GM21576 (cell line): ENCODE measurements at regions not wholly inside any gene's neighbourhood (a gene's known extent, or its start where the extent isn't known, plus 50 kb on each side); places are given as distances from the start of the nearest gene placed in this dataset.

Experiments
- ATAC-seq: cut with Tn5 transposase; IDR thresholded peaks from one replicate; pipeline ENCODE4 v1.9.1; 2021; ENCODE audit warnings: mild to moderate bottlenecking, moderate library complexity; ENCODE audit not compliant: unreplicated experiment

DNA sequence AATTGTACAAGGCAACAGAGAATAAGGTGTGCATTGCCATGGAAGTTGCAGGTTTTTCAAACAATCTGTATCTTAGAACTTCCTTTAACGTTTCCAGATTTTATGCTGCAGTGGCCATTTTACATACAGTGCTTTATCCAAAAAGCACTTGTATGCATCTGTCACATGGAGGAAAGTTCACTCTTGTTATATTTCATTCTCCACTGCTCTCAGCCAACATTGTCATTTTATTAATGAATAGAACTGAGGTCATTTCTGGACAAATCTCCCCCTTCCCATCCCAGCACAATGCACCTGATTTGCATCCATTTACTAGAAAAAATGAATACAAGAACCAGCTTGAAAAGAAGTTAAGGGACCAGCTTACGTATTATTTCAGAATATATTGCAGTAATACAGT lies 342.0 kb downstream of the USP25 start:
- no peak for ATAC-seq

DNA sequence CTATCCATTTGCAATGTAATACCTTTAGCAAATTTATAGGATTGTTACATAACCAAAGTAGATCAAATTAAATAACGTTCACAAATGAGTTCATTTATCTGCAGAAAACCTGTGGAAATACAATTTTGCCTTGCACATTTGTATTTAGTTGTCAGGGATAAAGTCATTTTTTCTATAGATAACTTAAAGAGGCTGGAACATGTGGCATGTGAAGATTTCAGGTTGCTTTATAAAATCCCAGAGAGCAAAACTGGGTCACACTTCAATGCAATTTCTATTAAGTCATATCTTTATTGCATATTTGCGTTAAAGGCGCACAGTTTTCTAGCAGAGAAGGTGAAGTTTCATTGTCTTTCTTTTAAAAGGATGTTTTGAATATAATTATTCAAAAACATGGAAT lies 342.4 kb downstream of the USP25 start:
- no peak for ATAC-seq

DNA sequence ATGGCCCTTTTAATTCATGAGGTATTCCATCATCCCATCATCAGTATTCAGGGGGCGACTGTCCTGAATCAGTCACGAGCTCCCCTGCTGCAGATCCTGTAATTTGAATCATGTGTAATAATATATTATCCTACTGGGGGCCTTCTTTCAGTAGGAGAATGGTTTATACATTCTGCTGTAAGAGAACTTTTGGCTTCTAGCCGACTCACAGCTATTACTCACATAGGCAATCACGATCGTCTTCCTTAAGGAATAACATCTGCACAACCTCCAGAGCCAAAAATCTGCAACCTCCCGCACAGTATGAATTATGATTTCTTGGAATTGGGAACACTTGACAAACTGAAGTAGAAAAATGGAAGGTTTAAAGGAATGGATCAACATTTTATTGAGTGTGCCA lies 343.0 kb downstream of the USP25 start:
- ATAC-seq = no peak

DNA sequence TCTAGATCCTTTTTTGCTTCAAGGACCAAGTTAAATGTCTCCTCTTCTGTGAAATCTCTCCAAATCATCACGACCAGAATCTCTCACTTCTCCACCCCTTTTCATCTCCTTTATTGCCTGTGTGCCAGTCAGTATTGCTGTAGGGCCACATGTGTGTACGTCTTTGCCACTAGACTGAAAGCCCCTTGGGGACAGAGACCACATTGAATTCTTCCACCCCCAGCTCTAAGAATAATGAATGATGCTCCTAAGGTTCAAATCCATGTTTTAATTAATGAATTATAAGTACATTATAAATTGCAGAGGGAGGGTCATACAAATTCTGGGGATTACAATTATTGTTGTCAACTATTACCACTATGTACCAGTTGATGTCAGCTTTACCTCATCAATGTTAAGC lies 343.8 kb downstream of the USP25 start:
- no peak for ATAC-seq

DNA sequence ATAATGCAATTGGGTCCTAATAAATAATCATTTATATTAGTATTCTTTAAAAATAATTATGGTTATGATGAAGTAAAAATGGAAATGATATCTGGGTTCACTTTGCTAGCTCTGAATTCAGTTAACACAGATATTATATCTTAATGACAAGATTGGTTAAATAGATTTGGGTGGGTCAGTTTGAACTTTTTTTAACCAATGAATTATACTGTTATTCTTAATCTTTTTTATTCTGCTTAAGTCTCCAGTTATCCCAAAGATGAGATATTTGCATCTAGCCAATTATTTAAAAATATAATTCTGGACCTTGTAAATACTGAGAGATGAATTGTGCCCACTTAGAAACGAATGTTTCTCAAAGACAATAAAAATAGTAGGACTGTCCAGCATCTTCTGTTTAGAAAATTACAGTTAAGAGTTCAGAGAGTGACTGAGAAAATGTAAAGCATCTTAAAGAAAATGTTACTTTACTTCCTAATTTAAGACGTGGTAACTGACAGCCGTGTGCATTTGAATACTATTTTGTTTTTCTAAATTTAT lies 345.2 kb downstream of the USP25 start:
- no peak for ATAC-seq

DNA sequence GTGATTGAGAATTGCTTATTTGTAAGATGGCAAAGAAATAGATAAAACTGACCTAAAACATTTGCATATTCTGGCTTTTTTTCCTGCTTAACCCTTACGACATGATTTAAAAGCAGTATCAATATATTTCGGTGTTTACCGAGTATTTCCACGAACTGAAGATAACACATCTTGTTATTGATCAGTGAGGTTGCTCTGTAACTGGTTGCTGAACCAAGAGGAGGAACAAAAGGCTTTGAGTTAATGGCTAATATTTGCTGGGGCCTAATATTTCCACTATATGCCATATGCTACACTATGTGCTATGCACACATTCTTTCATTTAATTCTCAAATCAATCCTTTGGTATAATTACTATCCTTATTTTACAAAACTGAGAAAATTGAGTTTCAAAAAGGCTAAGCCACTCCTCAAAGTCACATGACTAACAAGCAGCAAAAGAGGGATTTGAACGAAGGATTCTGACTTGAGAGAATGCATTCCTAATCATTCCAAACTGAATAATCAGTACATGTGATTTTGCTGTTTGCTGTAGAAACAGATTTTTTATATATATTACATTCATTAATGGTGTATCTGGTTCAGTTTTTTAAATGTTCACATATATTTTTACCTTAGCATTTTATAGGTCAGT lies 346.0 kb downstream of the USP25 start:
- ATAC-seq = no peak

DNA sequence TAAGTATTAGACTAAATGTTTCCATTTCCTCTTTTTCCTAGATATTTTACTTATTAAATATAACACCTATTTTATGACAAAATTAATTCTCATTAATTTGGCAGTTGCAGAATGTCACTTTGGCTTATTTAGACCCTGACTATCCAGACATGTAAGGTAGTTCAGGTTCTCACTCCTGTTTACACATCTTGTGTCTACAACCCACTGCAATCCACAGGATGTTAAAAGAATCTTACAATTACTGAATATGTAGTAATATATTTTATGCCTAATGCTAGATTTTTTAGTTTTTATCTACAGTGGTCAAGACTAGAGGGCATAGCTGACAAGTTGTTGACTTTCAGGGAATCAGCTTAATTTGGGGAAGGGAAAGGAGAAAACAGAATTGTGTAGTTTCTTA lies 346.7 kb downstream of the USP25 start:
- ATAC-seq = no peak

DNA sequence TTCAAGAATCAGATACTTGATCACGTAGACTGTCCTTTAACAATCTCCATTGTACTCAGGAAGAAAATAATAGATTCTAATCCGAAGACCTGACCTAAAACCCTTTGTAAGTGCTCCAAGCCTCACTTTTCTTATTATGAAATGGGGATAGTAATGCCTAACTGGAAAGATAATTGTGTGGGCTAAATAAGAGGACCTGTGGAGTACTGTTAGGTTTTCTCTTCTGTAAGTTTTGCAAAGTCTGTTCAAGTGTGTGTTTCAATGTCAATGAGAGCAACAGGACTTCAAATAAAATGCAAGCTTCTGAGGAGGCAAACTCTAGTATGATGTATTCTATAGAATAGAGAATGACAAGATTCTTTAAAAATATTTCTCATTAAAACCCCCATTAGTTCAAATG lies 348.6 kb downstream of the USP25 start:
- ATAC-seq = no peak

DNA sequence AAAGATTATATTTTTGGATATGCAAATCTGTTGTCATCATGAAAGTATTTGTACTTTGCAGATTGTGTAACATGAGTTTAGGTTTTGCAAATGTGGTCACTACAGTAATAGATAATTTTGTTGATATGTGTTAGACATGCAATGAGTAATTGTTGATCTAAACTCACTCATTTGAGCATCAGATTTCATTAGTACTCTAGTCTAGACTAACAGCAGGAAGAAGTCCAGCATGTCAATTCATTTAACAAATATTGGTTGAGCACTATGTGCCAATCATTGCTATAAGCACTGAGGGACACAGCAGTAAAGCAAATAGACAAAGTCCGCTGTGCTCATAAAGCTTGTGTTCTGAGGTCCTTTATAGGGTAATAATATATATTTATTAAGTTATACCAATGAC lies 350.0 kb downstream of the USP25 start:
- ATAC-seq = no peak

DNA sequence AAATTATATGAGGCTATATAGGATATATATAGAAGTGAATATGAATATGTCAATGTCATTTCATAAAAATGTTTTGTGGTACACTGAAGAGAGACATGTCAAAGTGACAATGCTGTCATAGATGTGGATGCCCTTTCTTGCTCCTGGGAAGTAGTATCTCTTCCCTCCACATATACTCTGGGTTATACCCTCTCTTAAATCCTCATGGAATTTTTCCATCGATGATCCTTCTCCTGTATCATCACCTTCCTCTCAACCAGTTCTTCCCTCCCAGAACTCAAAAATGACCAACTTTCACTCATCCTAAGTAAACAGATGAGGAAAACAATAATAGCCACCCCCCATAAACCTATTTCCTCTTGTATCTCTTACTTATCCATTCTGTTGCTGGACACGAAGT lies 351.5 kb downstream of the USP25 start:
- ATAC-seq = no peak

DNA sequence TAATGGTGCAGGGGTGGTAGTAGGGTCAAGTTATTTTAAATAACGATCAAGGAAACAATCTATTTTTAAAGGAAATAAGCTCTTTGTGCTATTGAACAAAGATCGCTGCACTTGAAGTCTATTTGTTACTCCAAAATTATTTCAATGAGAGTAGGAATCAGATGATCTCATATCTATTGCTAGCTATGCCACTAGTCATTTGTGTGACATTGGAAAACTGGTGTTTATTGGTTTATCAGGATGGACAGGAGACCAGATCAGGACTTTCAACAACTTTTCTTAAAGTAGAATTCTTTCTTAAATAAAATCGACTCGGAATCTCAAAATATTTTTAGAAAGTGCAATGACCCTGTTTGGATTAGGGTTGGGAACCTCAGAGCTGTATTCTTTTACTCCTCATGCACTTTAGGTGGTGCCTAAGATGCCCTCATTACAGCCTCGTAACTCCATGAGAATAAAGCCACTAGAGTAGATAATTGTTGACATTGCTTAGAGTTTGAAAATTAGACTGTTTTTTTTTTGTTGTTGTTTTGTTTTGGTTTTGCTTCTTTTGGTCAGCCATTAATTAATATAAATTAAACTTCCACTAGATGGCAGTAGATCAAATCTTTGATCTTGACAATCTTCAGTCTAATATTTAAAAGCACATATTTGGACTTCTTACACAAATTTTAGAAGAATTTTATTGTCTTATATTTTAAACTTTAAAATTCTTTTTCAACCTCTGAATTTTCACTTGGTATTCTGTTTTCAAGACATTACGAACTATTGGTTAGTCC lies 352.4 kb downstream of the USP25 start:
- no peak for ATAC-seq

DNA sequence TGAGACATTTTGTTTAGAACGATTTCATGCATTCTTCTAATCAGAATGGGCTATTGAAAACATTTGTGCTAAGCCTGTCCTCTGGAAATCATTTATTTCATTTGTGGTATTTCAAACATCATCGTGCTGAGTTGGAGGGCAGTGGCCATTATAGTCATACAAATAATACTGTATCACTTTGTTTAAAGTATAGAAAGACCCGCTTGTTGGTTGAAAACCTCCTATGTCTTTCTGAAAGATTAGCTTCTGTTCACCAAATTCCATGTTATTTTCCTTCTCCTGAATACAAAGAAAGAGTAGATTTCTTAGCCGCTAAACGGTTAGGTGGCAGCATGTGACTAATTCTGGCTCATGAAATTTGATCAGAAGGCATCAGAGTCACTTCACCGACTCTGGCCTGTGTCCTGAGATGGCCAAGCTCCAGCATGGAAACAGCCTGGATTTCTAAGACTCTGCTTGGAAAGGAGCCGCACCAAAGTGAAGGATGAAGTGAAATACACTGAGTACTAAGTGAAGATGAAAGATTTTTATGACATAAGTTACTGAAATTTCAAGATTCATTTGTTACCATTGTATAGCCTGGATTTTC lies 355.1 kb downstream of the USP25 start:
- ATAC-seq = no peak

DNA sequence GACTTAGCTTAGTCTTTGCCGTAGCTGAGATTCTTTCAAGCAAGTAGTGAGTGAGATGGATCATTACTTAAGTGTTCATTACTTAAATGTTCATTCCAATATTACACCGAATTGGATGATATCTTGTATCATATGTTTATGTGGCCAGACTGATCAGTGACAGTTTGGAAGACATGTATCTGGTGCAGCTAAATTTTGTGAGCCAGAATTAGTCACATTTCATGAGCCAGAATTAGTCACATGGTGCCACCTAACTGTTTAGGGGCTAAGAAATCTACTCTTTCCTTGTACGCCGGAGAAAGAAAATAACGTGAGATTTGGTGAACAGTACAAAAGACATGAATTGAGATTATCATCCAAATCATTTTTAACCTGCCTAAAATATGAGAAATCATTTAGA lies 355.6 kb downstream of the USP25 start:
- no peak for ATAC-seq

DNA sequence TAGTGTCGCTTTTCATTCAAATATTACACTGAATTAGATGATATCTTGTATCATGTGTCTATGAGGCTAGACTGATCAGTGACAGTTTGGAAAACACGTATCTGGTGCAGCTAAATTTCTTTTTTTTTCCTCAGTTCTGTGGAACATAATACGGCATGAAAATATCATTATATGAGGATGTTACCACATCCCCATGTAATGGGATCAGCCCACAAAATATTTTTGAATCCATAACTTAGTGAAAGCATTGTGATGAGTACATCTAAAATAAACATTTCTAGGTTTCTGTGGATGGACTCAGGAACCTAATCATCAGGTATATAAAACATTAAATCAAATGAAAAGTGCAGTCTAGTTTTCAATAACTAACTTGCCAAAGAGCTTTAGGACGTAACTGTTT lies 356.3 kb downstream of the USP25 start:
- no peak for ATAC-seq

DNA sequence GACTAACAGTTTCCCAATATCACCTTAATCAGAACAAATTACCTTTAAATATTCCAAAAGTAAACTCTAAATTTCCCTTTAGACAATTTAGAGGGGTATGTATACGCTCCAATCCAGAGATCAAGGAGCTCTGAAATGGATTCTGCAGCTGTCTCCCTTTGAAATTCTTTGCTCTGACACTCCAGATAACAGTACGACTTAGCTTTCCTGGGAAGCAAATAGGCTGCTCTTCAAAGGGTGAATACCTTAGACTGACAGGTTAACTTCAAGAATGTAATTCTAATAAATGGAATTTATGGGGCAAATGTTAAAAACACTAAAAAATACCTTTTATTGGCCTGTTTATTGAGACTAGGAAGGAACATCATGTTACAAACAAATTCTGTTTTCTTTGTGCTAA lies 357.2 kb downstream of the USP25 start:
- ATAC-seq = no peak

DNA sequence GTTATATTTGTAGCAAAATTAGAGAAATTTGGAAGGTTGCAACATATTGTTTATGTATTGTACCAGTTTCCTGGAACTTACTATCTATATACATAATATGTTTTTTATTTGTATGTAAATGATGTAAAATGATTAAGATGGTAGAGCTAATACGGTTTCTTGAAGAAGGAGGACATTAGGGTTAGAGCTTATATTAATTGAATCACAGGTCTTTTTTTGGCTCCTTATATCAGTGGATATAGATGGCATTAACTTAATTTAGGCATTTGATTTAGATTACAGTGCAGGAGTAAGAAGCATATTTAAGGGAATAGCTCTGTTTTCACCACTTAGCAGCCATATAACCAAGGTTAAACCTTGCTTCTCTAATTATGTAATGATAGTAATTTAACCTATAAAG lies 357.7 kb downstream of the USP25 start:
- no peak for ATAC-seq

DNA sequence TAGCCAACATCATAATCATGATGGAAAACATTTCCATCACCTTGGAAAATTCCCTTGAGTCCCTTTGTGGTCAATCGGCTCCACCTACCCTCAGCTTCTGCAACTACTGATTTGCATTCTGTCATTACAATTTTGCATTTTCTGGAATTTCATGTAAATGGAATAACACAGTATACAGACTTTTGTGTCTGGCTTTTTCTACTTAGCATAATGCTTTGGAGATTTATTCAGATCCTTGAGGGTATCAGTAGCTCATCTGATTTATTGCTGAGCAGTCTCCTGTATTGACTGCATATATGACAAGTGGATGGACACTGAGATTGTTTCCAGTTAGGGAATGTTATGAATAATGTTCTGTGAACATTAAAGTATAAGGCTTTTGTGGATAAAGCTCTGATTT lies 358.3 kb downstream of the USP25 start:
- no peak for ATAC-seq

DNA sequence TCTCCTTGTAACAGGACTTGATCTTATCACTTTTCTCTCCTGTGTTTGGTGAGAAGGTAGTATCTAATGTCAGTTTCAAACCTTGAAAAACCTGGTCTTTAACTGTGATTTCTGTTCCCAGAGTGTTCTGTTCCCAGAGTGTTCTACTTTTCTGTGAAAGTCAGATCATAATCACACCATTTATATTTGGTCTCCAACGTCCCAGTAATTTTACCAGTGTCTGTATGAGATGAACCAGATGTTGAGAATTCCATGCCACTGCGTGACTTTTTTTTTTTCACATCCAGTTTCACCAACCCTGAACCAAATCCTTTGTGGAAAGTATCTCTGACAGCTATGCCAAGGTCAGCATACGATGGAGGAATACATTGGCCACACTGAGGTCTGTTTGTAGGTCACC lies 365.2 kb downstream of the USP25 start:
- ATAC-seq = no peak

DNA sequence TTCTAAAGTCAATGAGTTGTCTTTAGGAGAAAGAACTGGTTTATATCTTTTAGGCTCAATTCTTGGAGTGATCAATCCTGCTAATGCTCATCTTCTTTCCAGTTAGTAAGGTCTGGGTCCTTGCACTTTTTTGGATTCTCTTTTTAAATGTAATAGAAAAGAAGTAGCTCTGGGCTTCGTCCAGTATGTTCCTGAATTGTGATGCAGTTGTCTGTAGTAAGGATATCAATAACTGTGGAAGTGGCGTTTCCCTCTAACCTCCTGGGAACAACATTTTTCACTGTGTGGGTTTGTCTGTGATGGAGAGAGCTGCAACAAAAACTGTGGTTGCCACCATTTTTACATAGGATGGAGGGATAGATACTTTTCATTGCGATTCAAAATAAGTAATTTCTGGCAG lies 367.2 kb downstream of the USP25 start:
- ATAC-seq = no peak

DNA sequence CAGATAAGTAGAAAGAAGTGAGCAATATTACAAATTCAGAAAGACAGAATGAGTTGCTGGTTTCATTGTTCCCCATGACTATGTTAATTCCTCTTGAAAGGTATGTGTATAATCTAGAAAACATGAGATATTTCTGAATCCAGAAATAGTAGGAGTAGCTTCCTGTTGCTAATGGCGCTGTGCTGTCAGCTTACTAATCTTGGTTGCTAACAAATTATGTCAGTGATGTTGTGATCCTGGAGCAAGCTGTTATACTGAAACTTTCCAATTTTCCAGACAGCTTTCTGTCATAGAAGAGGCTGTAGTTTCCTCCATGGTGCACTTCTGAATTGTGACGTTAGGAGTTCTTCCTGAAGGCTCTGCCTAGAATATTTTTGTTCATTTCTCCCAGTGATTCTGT lies 372.3 kb downstream of the USP25 start:
- no peak for ATAC-seq

DNA sequence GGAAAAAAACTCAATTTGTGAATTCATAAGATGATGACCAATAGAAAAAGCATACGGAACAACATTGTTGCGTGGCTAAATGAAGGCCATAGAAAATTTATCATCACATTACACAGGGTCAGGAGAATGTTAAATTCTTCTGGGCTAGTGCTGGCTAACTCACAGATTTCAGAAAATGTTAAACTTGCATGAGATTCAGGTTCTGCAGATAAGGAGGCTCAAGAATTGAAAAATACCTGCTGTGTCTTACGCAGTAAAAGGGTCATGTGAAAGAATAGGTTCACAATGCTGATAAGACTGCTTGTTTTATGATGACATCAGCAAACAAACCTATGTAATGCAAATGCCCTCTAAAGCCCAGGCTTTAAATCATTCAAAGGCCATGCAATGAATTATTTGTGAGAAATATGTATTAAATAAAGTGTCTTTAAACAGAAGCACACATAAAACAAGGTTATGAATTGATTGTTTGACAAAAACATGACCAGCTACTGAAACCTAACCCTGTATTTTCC lies 378.8 kb downstream of the USP25 start:
- no peak for ATAC-seq
